ENCODE measurements at regions not wholly inside any gene's neighbourhood (a gene's known extent, or its start where the extent isn't known, plus 50 kb on each side); places are given as distances from the start of the nearest gene placed in this dataset.
"Not testable (repeated sequence)": the region's sequence is repeated elsewhere in the genome, so short reads cannot be mapped to it uniquely, and the experiment has no call there.

GRCh38 chr10:90088024-90088317, 386.6 kb downstream of the KIF20B start:
- no peaks in the 10 kb centered on the region for H3K36me3 ChIP-seq (ENCODE audit: control insufficient read depth, insufficient read depth, low read length)
- H3K27me3 ChIP-seq (replicated peaks; ENCODE audit: control insufficient read depth, insufficient read depth, low read length), result no peaks in the 10 kb centered on the region
- no peak for TF ChIP-seq CTCF (IDR thresholded peaks at IDR 0.05; ENCODE audit: insufficient read depth, low read length, poor library complexity, severe bottlenecking)
- no peak for DNase-seq (ENCODE audit: extremely low read depth, insufficient read length)
- no peak overlapping the region for H3K4me3 ChIP-seq (replicated peaks; ENCODE audit: low read depth, low read length)

- Histone ChIP-seq H3K4me3 (replicated peaks; ENCODE audit: low read depth, low read length) (no peak overlapping the region), H3K27me3 (replicated peaks; ENCODE audit: control insufficient read depth, insufficient read depth, low read length) (no peaks in the 10 kb centered on the region), H3K36me3 (ENCODE audit: control insufficient read depth, insufficient read depth, low read length) (no peaks in the 10 kb centered on the region)
- no peak for DNase-seq (ENCODE audit: extremely low read depth, insufficient read length)
- TF ChIP-seq CTCF (IDR thresholded peaks at IDR 0.05; ENCODE audit: insufficient read depth, low read length, poor library complexity, severe bottlenecking), result no peak
These were observed 388.3 kb downstream of the KIF20B start for GRCh38 chr10:90089719-90090118.

GRCh38 chr10:90096196-90096595, 394.8 kb downstream of the KIF20B start:
- no peaks in the 10 kb centered on the region for H3K27me3 ChIP-seq (replicated peaks; ENCODE audit: control insufficient read depth, insufficient read depth, low read length)
- no peak for DNase-seq (ENCODE audit: extremely low read depth, insufficient read length)
- no peaks in the 10 kb centered on the region for H3K36me3 ChIP-seq (ENCODE audit: control insufficient read depth, insufficient read depth, low read length)
- TF ChIP-seq CTCF (IDR thresholded peaks at IDR 0.05; ENCODE audit: insufficient read depth, low read length, poor library complexity, severe bottlenecking), result no peak
- H3K4me3 ChIP-seq (replicated peaks; ENCODE audit: low read depth, low read length), result no peak overlapping the region

- not testable (repeated sequence) for DNase-seq (ENCODE audit: extremely low read depth, insufficient read length); H3K27me3 ChIP-seq (replicated peaks; ENCODE audit: control insufficient read depth, insufficient read depth, low read length); H3K36me3 ChIP-seq (ENCODE audit: control insufficient read depth, insufficient read depth, low read length); H3K4me3 ChIP-seq (replicated peaks; ENCODE audit: low read depth, low read length)
These were observed 406.2 kb downstream of the KIF20B start for GRCh38 chr10:90107581-90107980.

- no peak for DNase-seq (ENCODE audit: extremely low read depth, insufficient read length)
- TF ChIP-seq CTCF (IDR thresholded peaks at IDR 0.05; ENCODE audit: insufficient read depth, low read length, poor library complexity, severe bottlenecking), result no peak
- Histone ChIP-seq H3K4me3 (replicated peaks; ENCODE audit: low read depth, low read length) (no peak overlapping the region), H3K27me3 (replicated peaks; ENCODE audit: control insufficient read depth, insufficient read depth, low read length) (no peaks in the 10 kb centered on the region), H3K36me3 (ENCODE audit: control insufficient read depth, insufficient read depth, low read length) (no peaks in the 10 kb centered on the region)
These were observed 410.3 kb downstream of the KIF20B start for GRCh38 chr10:90111671-90112070.

GRCh38 chr10:90112681-90113080, 411.3 kb downstream of the KIF20B start:
- Histone ChIP-seq H3K27me3 (replicated peaks; ENCODE audit: control insufficient read depth, insufficient read depth, low read length) (no peaks in the 10 kb centered on the region), H3K36me3 (ENCODE audit: control insufficient read depth, insufficient read depth, low read length) (no peaks in the 10 kb centered on the region), H3K4me3 (replicated peaks; ENCODE audit: low read depth, low read length) (no peak overlapping the region)
- no peak for DNase-seq (ENCODE audit: extremely low read depth, insufficient read length)
- no peak for TF ChIP-seq CTCF (IDR thresholded peaks at IDR 0.05; ENCODE audit: insufficient read depth, low read length, poor library complexity, severe bottlenecking)

GRCh38 chr10:90118567-90118966, 417.2 kb downstream of the KIF20B start:
- not testable (repeated sequence) for H3K36me3 ChIP-seq (ENCODE audit: control insufficient read depth, insufficient read depth, low read length); H3K27me3 ChIP-seq (replicated peaks; ENCODE audit: control insufficient read depth, insufficient read depth, low read length); DNase-seq (ENCODE audit: extremely low read depth, insufficient read length); H3K4me3 ChIP-seq (replicated peaks; ENCODE audit: low read depth, low read length)

GRCh38 chr10:90119631-90120280, 418.4 kb downstream of the KIF20B start:
- H3K36me3 ChIP-seq (ENCODE audit: control insufficient read depth, insufficient read depth, low read length); DNase-seq (ENCODE audit: extremely low read depth, insufficient read length); H3K4me3 ChIP-seq (replicated peaks; ENCODE audit: low read depth, low read length); H3K27me3 ChIP-seq (replicated peaks; ENCODE audit: control insufficient read depth, insufficient read depth, low read length): not testable (repeated sequence)
